Mononuclear cell (primary cell): ENCODE measurements at regions not wholly inside any gene's neighbourhood (a gene's known extent, or its start where the extent isn't known, plus 50 kb on each side); places are given as distances from the start of the nearest gene placed in this dataset.
"Not testable (repeated sequence)": the region's sequence is repeated elsewhere in the genome, so short reads cannot be mapped to it uniquely, and the experiment has no call there.

Experiments
- H3K27me3 ChIP-seq: 2 replicates; pipeline ENCODE4 v1.6.0; 2011; ENCODE audit warnings: low read length, control low read depth; ENCODE audit not compliant: insufficient read depth
- H3K4me1 ChIP-seq: 2 replicates; pipeline ENCODE4 v1.5.1; 2011; ENCODE audit warnings: mild to moderate bottlenecking, low read length, control low read depth; ENCODE audit not compliant: insufficient read depth
- H3K4me3 ChIP-seq: 2 replicates; pipeline ENCODE4 v1.5.1; 2011; ENCODE audit warnings: mild to moderate bottlenecking, low read length, moderate library complexity
- H3K9me3 ChIP-seq: 2 replicates; pipeline ENCODE4 v1.5.1; 2011; ENCODE audit warnings: low read depth, mild to moderate bottlenecking, control low read depth, low read length

GRCh38 chr7:13091974-13092707 is 404.7 kb downstream of the ARL4A start:
- Histone ChIP-seq H3K4me3 (no peak overlapping the region), H3K9me3 (no peaks in the 10 kb centered on the region), H3K27me3 (no peaks in the 10 kb centered on the region), H3K4me1 (no peaks in the 10 kb centered on the region)

GRCh38 chr7:13092708-13093005 is 405.2 kb downstream of the ARL4A start:
- Histone ChIP-seq H3K4me1 (no peaks in the 10 kb centered on the region), H3K4me3 (no peak overlapping the region)

GRCh38 chr7:13093160-13093559 is 405.7 kb downstream of the ARL4A start:
- H3K27me3 ChIP-seq = no peaks in the 10 kb centered on the region
- no peaks in the 10 kb centered on the region for H3K4me1 ChIP-seq
- no peaks in the 10 kb centered on the region for H3K9me3 ChIP-seq
- no peak overlapping the region for H3K4me3 ChIP-seq

More at GRCh38 chr7:13092708-13093005, 405.2 kb downstream of the ARL4A start:
- H3K27me3 ChIP-seq = no peaks in the 10 kb centered on the region
- no peaks in the 10 kb centered on the region for H3K9me3 ChIP-seq

DNA sequence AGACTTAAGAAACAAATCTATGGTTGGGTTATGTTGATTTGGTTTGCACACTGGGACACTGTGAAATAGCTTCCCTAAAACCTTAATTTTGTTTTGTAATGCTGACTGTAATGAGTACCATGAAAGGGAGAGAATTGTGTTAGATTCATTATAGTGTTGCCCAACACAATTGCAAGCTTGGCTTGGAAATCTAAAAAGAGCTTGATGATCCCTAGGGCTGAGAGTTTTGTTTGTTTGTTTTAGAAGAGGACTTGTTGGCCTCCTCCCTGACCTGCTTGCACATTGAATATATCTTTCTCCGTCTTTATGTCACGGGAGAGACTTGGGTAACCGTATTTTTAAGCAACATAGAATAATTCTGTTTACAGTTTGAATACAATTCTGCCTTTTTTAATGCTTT is 410.1 kb downstream of the ARL4A start:
- H3K27me3 ChIP-seq = no peaks in the 10 kb centered on the region

GRCh38 chr7:13098161-13098560 is 410.7 kb downstream of the ARL4A start:
- Histone ChIP-seq H3K27me3 (no peaks in the 10 kb centered on the region), H3K9me3 (no peaks in the 10 kb centered on the region)

More for the DNA sequence above, 410.1 kb downstream of the ARL4A start:
- no peaks in the 10 kb centered on the region for H3K9me3 ChIP-seq
- no peaks in the 10 kb centered on the region for H3K4me1 ChIP-seq
- H3K4me3 ChIP-seq = no peak overlapping the region

GRCh38 chr7:13099154-13099795 is 411.8 kb downstream of the ARL4A start:
- Histone ChIP-seq H3K4me3 (no peak overlapping the region), H3K9me3 (no peaks in the 10 kb centered on the region), H3K4me1 (peaks cover 6% of the 10 kb centered on the region), H3K27me3 (no peaks in the 10 kb centered on the region)

More at GRCh38 chr7:13098161-13098560, 410.7 kb downstream of the ARL4A start:
- H3K4me1 ChIP-seq = no peaks in the 10 kb centered on the region
- no peak overlapping the region for H3K4me3 ChIP-seq

GRCh38 chr7:13104128-13104527 is 416.7 kb downstream of the ARL4A start:
- peaks cover 12% of the 10 kb centered on the region for H3K4me1 ChIP-seq
- H3K4me3 ChIP-seq = no peak overlapping the region
- no peaks in the 10 kb centered on the region for H3K27me3 ChIP-seq
- H3K9me3 ChIP-seq = no peaks in the 10 kb centered on the region

DNA sequence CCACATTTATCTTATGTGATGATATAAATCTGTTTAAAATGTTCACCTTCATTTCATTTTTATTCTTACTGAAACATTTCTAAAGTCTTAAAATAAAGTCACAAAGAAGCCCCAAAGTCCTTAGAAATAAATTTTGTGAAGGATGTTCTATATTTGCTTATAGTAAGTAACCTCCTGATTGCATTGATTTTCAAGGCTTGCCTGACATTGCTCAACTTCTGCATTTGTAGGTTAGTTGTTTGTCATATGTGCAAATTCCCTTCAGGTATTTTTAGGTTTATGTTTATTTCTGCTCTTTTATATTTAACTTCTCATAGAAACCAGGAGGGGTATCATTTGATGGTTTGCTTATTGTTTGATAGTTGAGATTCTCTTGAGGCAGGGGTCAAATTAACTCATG is 417.8 kb downstream of the ARL4A start:
- no peak overlapping the region for H3K4me3 ChIP-seq
- H3K9me3 ChIP-seq = no peaks in the 10 kb centered on the region
- peaks cover 12% of the 10 kb centered on the region for H3K4me1 ChIP-seq
- H3K27me3 ChIP-seq = no peaks in the 10 kb centered on the region

- peaks cover 12% of the 10 kb centered on the region for H3K4me1 ChIP-seq
- no peak overlapping the region for H3K4me3 ChIP-seq
- no peaks in the 10 kb centered on the region for H3K9me3 ChIP-seq
- H3K27me3 ChIP-seq = no peaks in the 10 kb centered on the region
These were observed 419.1 kb downstream of the ARL4A start for GRCh38 chr7:13106513-13106912.

- H3K27me3 ChIP-seq = no peaks in the 10 kb centered on the region
- H3K4me1 ChIP-seq = peaks cover 12% of the 10 kb centered on the region
- no peak overlapping the region for H3K4me3 ChIP-seq
- H3K9me3 ChIP-seq = no peaks in the 10 kb centered on the region
These were observed 419.9 kb downstream of the ARL4A start for GRCh38 chr7:13107291-13107690.

DNA sequence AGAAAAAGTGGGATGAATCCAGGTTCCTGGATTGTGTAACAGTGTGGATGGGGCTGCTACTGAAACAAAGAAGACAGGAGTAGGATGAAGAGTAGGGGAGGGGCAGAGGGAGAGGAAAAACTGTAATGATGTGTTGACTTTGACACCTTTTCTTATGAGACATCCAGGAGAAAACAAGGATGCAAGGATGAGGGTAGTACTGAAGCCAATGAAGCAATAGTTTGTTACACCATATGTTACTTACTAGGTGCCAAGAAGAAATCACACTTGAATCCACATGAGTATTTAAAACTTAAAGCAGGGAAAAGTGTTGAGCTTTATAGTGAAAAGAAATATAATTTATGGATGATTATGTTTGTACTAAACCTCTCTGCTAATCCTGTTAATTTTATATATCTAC is 420.6 kb downstream of the ARL4A start:
- Histone ChIP-seq H3K4me1 (peaks cover 12% of the 10 kb centered on the region), H3K4me3 (no peak overlapping the region), H3K9me3 (no peaks in the 10 kb centered on the region), H3K27me3 (no peaks in the 10 kb centered on the region)

GRCh38 chr7:13109201-13109600 is 421.8 kb downstream of the ARL4A start:
- no peaks in the 10 kb centered on the region for H3K9me3 ChIP-seq
- H3K27me3 ChIP-seq = no peaks in the 10 kb centered on the region
- H3K4me1 ChIP-seq = peaks cover 7% of the 10 kb centered on the region
- H3K4me3 ChIP-seq = no peak overlapping the region

DNA sequence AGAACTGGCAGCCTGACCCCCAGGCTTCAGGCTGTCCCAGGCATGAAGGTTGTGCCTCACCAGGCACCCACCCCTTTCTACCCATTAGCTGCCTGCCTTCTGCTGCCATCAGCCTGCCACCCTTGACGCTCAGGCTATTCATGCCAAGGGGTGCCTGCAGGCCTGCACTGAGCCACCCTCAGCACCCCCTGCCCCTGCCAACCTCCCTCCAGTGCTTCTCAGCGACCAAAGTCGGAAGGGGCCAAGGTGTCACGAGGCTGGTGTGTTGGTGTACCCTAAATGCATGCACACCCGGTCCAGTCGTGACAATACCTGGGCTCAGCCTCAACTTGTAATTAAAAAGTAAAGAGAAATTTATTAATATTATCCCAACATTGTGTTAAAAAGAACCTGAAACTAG is 422.7 kb downstream of the ARL4A start:
- no peaks in the 10 kb centered on the region for H3K9me3 ChIP-seq
- no peaks in the 10 kb centered on the region for H3K27me3 ChIP-seq
- H3K4me3 ChIP-seq = no peak overlapping the region
- H3K4me1 ChIP-seq = no peaks in the 10 kb centered on the region

DNA sequence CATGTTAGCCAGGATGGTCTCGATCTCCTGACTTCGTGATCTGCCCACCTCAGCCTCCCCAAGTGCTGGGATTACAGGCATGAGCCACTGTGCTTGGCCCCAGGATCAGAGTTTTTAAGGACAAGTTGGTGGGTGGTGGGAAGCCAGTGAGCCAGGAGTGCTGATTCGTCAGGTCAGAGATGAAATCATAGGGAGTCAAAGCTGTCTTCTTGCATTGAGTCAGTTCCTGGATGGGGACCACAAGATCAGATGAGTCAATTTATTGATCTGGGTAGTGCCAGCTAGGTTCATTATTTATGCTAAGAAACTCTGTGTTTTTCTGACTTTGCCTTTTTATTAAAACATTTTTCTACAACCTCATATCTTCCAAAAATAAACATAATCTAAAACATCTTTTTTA is 423.8 kb downstream of the ARL4A start:
- H3K27me3 ChIP-seq = no peaks in the 10 kb centered on the region

GRCh38 chr7:13114240-13114639 is 426.8 kb downstream of the ARL4A start:
- H3K4me1 ChIP-seq, H3K4me3 ChIP-seq, H3K9me3 ChIP-seq, H3K27me3 ChIP-seq: not testable (repeated sequence)

More for the DNA sequence above, 423.8 kb downstream of the ARL4A start:
- Histone ChIP-seq H3K9me3 (no peaks in the 10 kb centered on the region), H3K4me3 (no peak overlapping the region), H3K4me1 (no peaks in the 10 kb centered on the region)
